Fibroblast of lung (primary cell): ENCODE measurements at regions not wholly inside any gene's neighbourhood (a gene's known extent, or its start where the extent isn't known, plus 50 kb on each side); places are given as distances from the start of the nearest gene placed in this dataset.

Experiments
- DNase-seq, 2 donors: peaks; one replicate each; pipeline versions ENCODE4 v3.0.0 to v3.0.0-alpha.2; 2010; ENCODE audit warnings: low read depth in 2 of 2
- H2AFZ ChIP-seq: 2 replicates; pipeline ENCODE4 v1.5.1; 2012; ENCODE audit warnings: low read length, control low read depth, inconsistent platforms
- H3K27ac ChIP-seq: 2 replicates; pipeline ENCODE4 v1.5.1; 2011; ENCODE audit warnings: low read length, control low read depth; ENCODE audit not compliant: insufficient read depth
- H3K27me3 ChIP-seq: 2 replicates; pipeline ENCODE4 v1.5.1; 2011; ENCODE audit warnings: mild to moderate bottlenecking, low read length; ENCODE audit not compliant: control insufficient read depth, insufficient read depth
- H3K36me3 ChIP-seq: 2 replicates; pipeline ENCODE4 v1.5.1; 2011; ENCODE audit warnings: low read length; ENCODE audit not compliant: control insufficient read depth, insufficient read depth
- H3K4me1 ChIP-seq: 2 replicates; pipeline ENCODE4 v1.5.1; 2011; ENCODE audit warnings: low read length; ENCODE audit not compliant: control insufficient read depth, insufficient read depth; ENCODE audit errors: extremely low read depth
- H3K4me2 ChIP-seq: 2 replicates; pipeline ENCODE4 v1.5.1; 2011; ENCODE audit warnings: low read length, control low read depth; ENCODE audit not compliant: insufficient read depth; ENCODE audit errors: extremely low read depth
- H3K4me3 ChIP-seq, 4 experiments: fragments of 200-600 bp in 1 of 4; sonication (generic) in 1 of 4; replicated peaks in 1 of 4; 2 replicates each; pipeline ENCODE4 v1.5.1; 2011 to 2016; ENCODE audit warnings: low read length in 4 of 4, low read depth in 3 of 4, mild to moderate bottlenecking in 3 of 4, control low read depth in 2 of 4, inconsistent platforms in 1 of 4, mixed read lengths in 1 of 4; ENCODE audit not compliant: insufficient read depth in 1 of 4; ENCODE audit errors: control extremely low read depth in 1 of 4
- H3K79me2 ChIP-seq: 2 replicates; pipeline ENCODE4 v1.5.1; 2012; ENCODE audit warnings: mild to moderate bottlenecking, low read length, inconsistent platforms; ENCODE audit not compliant: control insufficient read depth, insufficient read depth
- H3K9ac ChIP-seq: 2 replicates; pipeline ENCODE4 v1.5.1; 2011; ENCODE audit warnings: mild to moderate bottlenecking, low read length, control low read depth; ENCODE audit not compliant: insufficient read depth
- H3K9me3 ChIP-seq: 2 replicates; pipeline ENCODE4 v1.5.1; 2012; ENCODE audit warnings: low read depth, low read length; ENCODE audit not compliant: control insufficient read depth, insufficient read depth
- H4K20me1 ChIP-seq: 2 replicates; pipeline ENCODE4 v1.5.1; 2011; ENCODE audit warnings: low read length; ENCODE audit not compliant: control insufficient read depth, insufficient read depth; ENCODE audit errors: extremely low read depth
- EZH2 ChIP-seq: IDR thresholded peaks from 2 replicates; pipeline ENCODE4 v1.5.1; 2012; ENCODE audit warnings: low read length, control low read depth, mild to moderate bottlenecking; ENCODE audit errors: missing control alignments
- TF ChIP-seq, protein P1 (sequence below), 2 donors: IDR thresholded peaks in 1 of 2; conservative IDR thresholded peaks in 1 of 2; 1 replicate in 1 of 2; 2 replicates in 1 of 2; pipeline ENCODE4 v1.5.1; 2011 to 2012; ENCODE audit warnings: low read length in 2 of 2, control low read depth in 1 of 2, inconsistent platforms in 1 of 2, low read depth in 1 of 2, mild to moderate bottlenecking in 1 of 2

GRCh38 chr20:60314727-60315126, 356.5 kb downstream of the CDH26 start:
- Histone ChIP-seq H3K4me3 (no peak overlapping the region), H3K4me2 (no peak overlapping the region), H3K79me2 (no peaks in the 10 kb centered on the region), H3K9me3 (no peaks in the 10 kb centered on the region), H3K4me1 (no peaks in the 10 kb centered on the region), H3K27me3 (no peaks in the 10 kb centered on the region), H3K36me3 (no peaks in the 10 kb centered on the region), H3K27ac (no peak overlapping the region), H4K20me1 (no peaks in the 10 kb centered on the region), H2AFZ (no peak overlapping the region), H3K9ac (no peak overlapping the region)
- DNase-seq, result no peak
- no peak for TF ChIP-seq EZH2
- TF ChIP-seq, protein P1, sequence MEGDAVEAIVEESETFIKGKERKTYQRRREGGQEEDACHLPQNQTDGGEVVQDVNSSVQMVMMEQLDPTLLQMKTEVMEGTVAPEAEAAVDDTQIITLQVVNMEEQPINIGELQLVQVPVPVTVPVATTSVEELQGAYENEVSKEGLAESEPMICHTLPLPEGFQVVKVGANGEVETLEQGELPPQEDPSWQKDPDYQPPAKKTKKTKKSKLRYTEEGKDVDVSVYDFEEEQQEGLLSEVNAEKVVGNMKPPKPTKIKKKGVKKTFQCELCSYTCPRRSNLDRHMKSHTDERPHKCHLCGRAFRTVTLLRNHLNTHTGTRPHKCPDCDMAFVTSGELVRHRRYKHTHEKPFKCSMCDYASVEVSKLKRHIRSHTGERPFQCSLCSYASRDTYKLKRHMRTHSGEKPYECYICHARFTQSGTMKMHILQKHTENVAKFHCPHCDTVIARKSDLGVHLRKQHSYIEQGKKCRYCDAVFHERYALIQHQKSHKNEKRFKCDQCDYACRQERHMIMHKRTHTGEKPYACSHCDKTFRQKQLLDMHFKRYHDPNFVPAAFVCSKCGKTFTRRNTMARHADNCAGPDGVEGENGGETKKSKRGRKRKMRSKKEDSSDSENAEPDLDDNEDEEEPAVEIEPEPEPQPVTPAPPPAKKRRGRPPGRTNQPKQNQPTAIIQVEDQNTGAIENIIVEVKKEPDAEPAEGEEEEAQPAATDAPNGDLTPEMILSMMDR (conservative IDR thresholded peaks at IDR 0.05 in 1 of 2, IDR thresholded peaks at IDR 0.05 in 1 of 2; ENCODE audit: low read depth in 1 of 2, low read length in 2 of 2), result no peak

- no peaks in the 10 kb centered on the region for H3K27me3 ChIP-seq
- H3K9me3 ChIP-seq, result no peaks in the 10 kb centered on the region
- no peak for DNase-seq
- H3K36me3 ChIP-seq, result no peaks in the 10 kb centered on the region
- H3K9ac ChIP-seq, result no peak overlapping the region
- no peaks in the 10 kb centered on the region for H3K4me1 ChIP-seq
- no peak overlapping the region for H2AFZ ChIP-seq
- no peak overlapping the region for H3K27ac ChIP-seq
- H4K20me1 ChIP-seq, result no peaks in the 10 kb centered on the region
- TF ChIP-seq, protein P1 (conservative IDR thresholded peaks at IDR 0.05 in 1 of 2, IDR thresholded peaks at IDR 0.05 in 1 of 2; ENCODE audit: low read depth in 1 of 2, low read length in 2 of 2), result no peak
- no peak for TF ChIP-seq EZH2
- H3K4me3 ChIP-seq, result no peak overlapping the region
- no peaks in the 10 kb centered on the region for H3K79me2 ChIP-seq
- H3K4me2 ChIP-seq, result no peak overlapping the region
Observed at GRCh38 chr20:60316476-60317158, 358.4 kb downstream of the CDH26 start.

DNA sequence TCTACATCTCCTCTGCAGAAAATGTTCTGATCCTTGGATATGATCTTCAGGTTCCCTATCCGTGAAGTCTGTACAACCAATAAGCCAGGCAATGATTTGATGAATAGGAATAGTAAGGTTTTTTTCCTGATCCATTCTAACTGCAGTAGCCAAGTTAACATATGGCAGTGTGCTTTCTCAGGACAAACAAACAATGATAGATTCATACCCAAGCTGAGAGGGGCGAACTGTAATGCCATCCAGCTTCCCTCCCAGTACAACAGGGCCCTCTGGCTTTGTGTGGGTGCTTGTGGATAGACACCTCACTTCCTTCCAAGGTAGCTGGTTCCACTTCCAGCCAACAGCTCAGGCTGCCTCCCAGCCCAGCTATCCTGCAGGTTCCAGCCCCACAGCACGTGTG, 359.2 kb downstream of the CDH26 start:
- Histone ChIP-seq H3K4me2 (no peak overlapping the region), H3K79me2 (no peaks in the 10 kb centered on the region), H3K4me1 (no peaks in the 10 kb centered on the region), H3K9me3 (no peaks in the 10 kb centered on the region), H3K4me3 (no peak overlapping the region), H3K27ac (no peak overlapping the region), H3K27me3 (no peaks in the 10 kb centered on the region), H3K9ac (no peak overlapping the region), H3K36me3 (no peaks in the 10 kb centered on the region), H4K20me1 (no peaks in the 10 kb centered on the region), H2AFZ (no peak overlapping the region)
- TF ChIP-seq, protein P1 (conservative IDR thresholded peaks at IDR 0.05 in 1 of 2, IDR thresholded peaks at IDR 0.05 in 1 of 2; ENCODE audit: low read depth in 1 of 2, low read length in 2 of 2), result no peak
- no peak for TF ChIP-seq EZH2
- no peak for DNase-seq
